Cardiac fibroblast (primary cell): ENCODE measurements at regions not wholly inside any gene's neighbourhood (a gene's known extent, or its start where the extent isn't known, plus 50 kb on each side); places are given as distances from the start of the nearest gene placed in this dataset.

Experiments used
- DNase-seq, 2 donors: peaks; one replicate each; pipeline versions ENCODE4 v3.0.0 to v3.0.0-alpha.2; 2010; ENCODE audit warnings: low read depth in 2 of 2
- H3K4me3 ChIP-seq, 2 donors: replicated peaks in 1 of 2; 1 replicate in 1 of 2; 2 replicates in 1 of 2; pipeline ENCODE4 v1.5.1; 2011; ENCODE audit warnings: low read depth in 2 of 2, low read length in 2 of 2, mild to moderate bottlenecking in 2 of 2, moderate library complexity in 1 of 2
- CTCF ChIP-seq: IDR thresholded peaks from one replicate; pipeline ENCODE4 v1.5.1; 2011; ENCODE audit warnings: low read depth, mild to moderate bottlenecking, low read length, inconsistent platforms

- DNase-seq: no peak
- no peak for TF ChIP-seq CTCF
- no peak overlapping the region for H3K4me3 ChIP-seq
Measured at GRCh38 chr7:89775459-89775858, 378.8 kb upstream of the STEAP1 start.

- no peak for TF ChIP-seq CTCF
- H3K4me3 ChIP-seq: no peak overlapping the region
- DNase-seq: no peak
Measured at GRCh38 chr7:89776980-89777379, 377.3 kb upstream of the STEAP1 start.

GRCh38 chr7:89777499-89777898 lies 376.8 kb upstream of the STEAP1 start:
- H3K4me3 ChIP-seq: no peak overlapping the region
- no peak for TF ChIP-seq CTCF
- no peak for DNase-seq

GRCh38 chr7:89780291-89780690 lies 374.0 kb upstream of the STEAP1 start:
- no peak for TF ChIP-seq CTCF
- DNase-seq: no peak
- H3K4me3 ChIP-seq: no peak overlapping the region

GRCh38 chr7:89796481-89796880 lies 357.8 kb upstream of the STEAP1 start:
- no peak overlapping the region for H3K4me3 ChIP-seq
- no peak for TF ChIP-seq CTCF
- DNase-seq: no peak

GRCh38 chr7:89797965-89798598 lies 356.2 kb upstream of the STEAP1 start:
- H3K4me3 ChIP-seq: no peak overlapping the region
- TF ChIP-seq CTCF: no peak
- no peak for DNase-seq

GRCh38 chr7:89798599-89798996 lies 355.7 kb upstream of the STEAP1 start:
- no peak for DNase-seq
- no peak for TF ChIP-seq CTCF
- no peak overlapping the region for H3K4me3 ChIP-seq
